GM12865 (cell line): ENCODE measurements at regions not wholly inside any gene's neighbourhood (a gene's known extent, or its start where the extent isn't known, plus 50 kb on each side); places are given as distances from the start of the nearest gene placed in this dataset.
"Not testable (repeated sequence)": the region's sequence is repeated elsewhere in the genome, so short reads cannot be mapped to it uniquely, and the experiment has no call there.

Experiments used
- DNase-seq: peaks from one replicate; pipeline ENCODE4 v3.0.0; 2010; ENCODE audit warnings: low read depth
- H3K4me3 ChIP-seq: 2 replicates; pipeline ENCODE4 v1.5.1; 2011; ENCODE audit warnings: mild to moderate bottlenecking, low read depth, low read length, control low read depth
- CTCF ChIP-seq: IDR thresholded peaks from 2 replicates; pipeline ENCODE4 v1.5.1; 2011; ENCODE audit warnings: low read length, control low read depth, low read depth, inconsistent platforms; ENCODE audit not compliant: insufficient read depth; ENCODE audit errors: missing control alignments

- peak; percentile 81 for TF ChIP-seq CTCF
- no peak overlapping the region for H3K4me3 ChIP-seq
- peak; percentile 66 for DNase-seq
Observed at GRCh38 chrX:109890910-109891502, 111.9 kb upstream of the TMEM164 start.

- not testable (repeated sequence) for H3K4me3 ChIP-seq, DNase-seq
Observed at GRCh38 chrX:109896024-109896423, 106.9 kb upstream of the TMEM164 start.

DNA sequence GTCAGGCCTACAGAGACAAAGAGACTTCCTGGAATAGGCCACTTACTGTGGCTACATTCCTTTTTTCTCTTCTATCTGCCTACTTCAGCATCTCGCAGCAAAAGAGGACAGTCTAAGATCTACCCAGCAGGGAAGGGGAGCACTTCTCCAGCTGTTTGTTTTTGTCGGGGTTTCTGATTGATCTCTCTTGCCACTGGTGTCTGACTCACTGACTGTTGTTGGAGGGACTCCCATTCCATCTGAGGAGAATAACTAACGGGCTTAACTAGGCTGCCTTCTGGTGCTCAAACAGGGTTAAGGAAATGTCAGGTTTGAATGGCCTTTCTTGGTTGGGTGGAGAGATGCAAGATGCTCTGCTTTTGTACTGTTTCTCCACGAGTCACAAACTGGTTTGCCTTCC, 100.2 kb upstream of the TMEM164 start:
- H3K4me3 ChIP-seq: no peak overlapping the region
- no peak for TF ChIP-seq CTCF
- no peak for DNase-seq

DNA sequence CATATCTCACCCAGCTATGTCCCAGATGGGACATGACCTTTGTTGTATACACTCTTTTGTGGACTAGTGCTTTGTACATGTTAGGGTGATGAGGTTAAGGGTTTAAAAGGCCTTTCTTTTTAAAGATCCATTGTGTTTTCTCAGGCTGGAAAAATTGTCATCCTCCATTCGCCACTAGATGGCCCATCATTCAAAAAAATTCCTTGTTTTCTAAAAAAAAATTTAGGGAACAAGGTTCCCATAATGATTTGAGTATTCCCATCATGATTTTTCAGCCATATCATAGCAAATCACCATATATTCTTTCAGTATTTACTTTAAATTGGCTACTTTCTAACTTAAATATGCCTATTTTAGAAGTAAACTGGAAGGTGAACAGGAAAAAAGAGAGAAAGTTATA, 91.9 kb upstream of the TMEM164 start:
- no peak overlapping the region for H3K4me3 ChIP-seq
- no peak for DNase-seq
- TF ChIP-seq CTCF: no peak

GRCh38 chrX:109912993-109913392, 89.9 kb upstream of the TMEM164 start:
- not testable (repeated sequence) for H3K4me3 ChIP-seq, DNase-seq

GRCh38 chrX:109914114-109914849, 88.6 kb upstream of the TMEM164 start:
- no peak overlapping the region for H3K4me3 ChIP-seq
- TF ChIP-seq CTCF: no peak
- DNase-seq: no peak

- no peak for TF ChIP-seq CTCF
- no peak for DNase-seq
- H3K4me3 ChIP-seq: no peak overlapping the region
Observed at GRCh38 chrX:109918753-109919152, 84.2 kb upstream of the TMEM164 start.

DNA sequence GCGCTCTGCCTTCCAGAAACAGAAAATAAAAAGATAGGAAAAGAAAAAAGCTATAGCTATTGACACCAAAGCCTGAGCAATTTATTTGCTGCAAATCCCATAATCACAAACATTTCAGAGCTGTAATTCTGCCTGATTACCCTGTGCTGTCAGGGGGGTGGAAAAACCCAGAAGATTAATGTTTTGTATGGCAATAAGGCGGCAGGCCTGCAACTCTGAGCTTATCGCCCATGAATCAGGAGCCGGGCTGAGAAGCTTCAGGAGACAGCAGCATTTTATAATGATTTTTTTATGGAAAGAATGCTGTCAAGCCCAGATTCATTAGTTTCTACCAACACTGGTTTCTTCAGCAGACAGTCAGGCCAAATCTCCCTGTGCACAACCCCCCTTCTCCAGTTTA, 82.6 kb upstream of the TMEM164 start:
- H3K4me3 ChIP-seq: no peak overlapping the region
- no peak for TF ChIP-seq CTCF
- DNase-seq: no peak
